PC-3 (cell line): ENCODE measurements at regions not wholly inside any gene's neighbourhood (a gene's known extent, or its start where the extent isn't known, plus 50 kb on each side); places are given as distances from the start of the nearest gene placed in this dataset.

Experiments
- ATAC-seq: fragments of 200-7000 bp; cut with Tn5 transposase; 2 replicates; pipeline ENCODE4 v1.9.1; 2020; ENCODE audit warnings: mild to moderate bottlenecking, moderate library complexity
- BruUV-seq: library from RNA; stranded (reverse); fragments of 400-500 nt; replicated peaks from 2 replicates; lab custom pipeline; 2021; lab: Mats Ljungman, UMichigan
- CTCF ChIA-PET: fragments of 300-600 bp; sonication (Branson Sonifier 250); formaldehyde crosslinking; loops from one replicate; lab custom pipeline; 2022; ENCODE audit warnings: antibody characterized with exemption; lab: Charles Lee
- POLR2A ChIA-PET: fragments of 300-600 bp; sonication (Branson Sonifier 250); formaldehyde crosslinking; loops from one replicate; lab custom pipeline; 2022; ENCODE audit warnings: antibody characterized with exemption; ENCODE audit not compliant: unreplicated experiment; lab: Charles Lee
- DNase-seq: peaks from one replicate; pipeline ENCODE4 v3.0.0-alpha.2; 2015
- H2AFZ ChIP-seq: fragments of 300-600 bp; sonication (generic); 2 replicates; pipeline ENCODE4 v1.6.0; 2016; ENCODE audit warnings: antibody characterized with exemption, low read length
- H3F3A ChIP-seq: fragments of 300-600 bp; sonication (generic); one replicate; pipeline ENCODE4 v1.6.0; 2017; ENCODE audit warnings: antibody characterized with exemption, low read length, control low read depth, mild to moderate bottlenecking; ENCODE audit not compliant: unreplicated experiment
- H3K27ac ChIP-seq: fragments of 300-600 bp; sonication (generic); 2 replicates; pipeline ENCODE4 v1.5.1; 2016; ENCODE audit warnings: mild to moderate bottlenecking, low read length
- H3K27me3 ChIP-seq: fragments of 300-600 bp; sonication (generic); 2 replicates; pipeline ENCODE4 v1.6.1; 2016; ENCODE audit warnings: low read length, mixed read lengths
- H3K36me3 ChIP-seq: fragments of 300-600 bp; sonication (generic); 2 replicates; pipeline ENCODE4 v1.6.1; 2016; ENCODE audit warnings: low read depth, mixed run types, low read length, mixed read lengths
- H3K4me1 ChIP-seq: fragments of 300-600 bp; sonication (generic); 2 replicates; pipeline ENCODE4 v1.5.1; 2016; ENCODE audit warnings: low read length; ENCODE audit not compliant: insufficient read depth
- H3K4me2 ChIP-seq: fragments of 300-600 bp; sonication (generic); 2 replicates; pipeline ENCODE4 v1.6.0; 2016; ENCODE audit warnings: low read length
- H3K4me3 ChIP-seq: fragments of 300-600 bp; sonication (generic); 2 replicates; pipeline ENCODE4 v1.5.1; 2016; ENCODE audit warnings: mild to moderate bottlenecking, low read length, mixed read lengths
- H3K79me2 ChIP-seq: fragments of 300-600 bp; sonication (generic); 2 replicates; pipeline ENCODE4 v1.6.1; 2017; ENCODE audit warnings: low read length, mixed read lengths
- H3K9ac ChIP-seq: fragments of 300-600 bp; sonication (generic); 2 replicates; pipeline ENCODE4 v1.6.0; 2016; ENCODE audit warnings: mild to moderate bottlenecking, low read length
- H3K9me2 ChIP-seq: fragments of 300-600 bp; sonication (generic); replicated peaks from 2 replicates; pipeline ENCODE4 v1.6.1; 2016; ENCODE audit warnings: mixed run types, low read length, mixed read lengths
- H3K9me3 ChIP-seq: fragments of 300-600 bp; sonication (generic); 2 replicates; pipeline ENCODE4 v1.6.1; 2016; ENCODE audit warnings: low read length, mixed read lengths
- H4K20me1 ChIP-seq: fragments of 300-600 bp; sonication (generic); 2 replicates; pipeline ENCODE4 v1.6.1; 2016; ENCODE audit warnings: low read length, mixed read lengths
- EZH2 ChIP-seq: fragments of 300-600 bp; sonication (generic); IDR thresholded peaks from one replicate; pipeline ENCODE4 v1.6.1; 2017; ENCODE audit warnings: antibody characterized with exemption, mild to moderate bottlenecking, low read length; ENCODE audit not compliant: unreplicated experiment
- EZH2phosphoT487 ChIP-seq: fragments of 300-600 bp; sonication (generic); IDR thresholded peaks from 2 replicates; pipeline ENCODE4 v1.6.1; 2018; ENCODE audit warnings: mild to moderate bottlenecking, antibody characterized with exemption, low read length, borderline replicate concordance
- intact Hi-C: fragments of 100-400 bp; cut with micrococcal nuclease; formaldehyde crosslinking; loops from 2 replicates; pipeline ENCODE4 v1.9.0; 2023
- TF ChIP-seq, protein P1 (sequence below): fragments of 300-600 bp; sonication (generic); conservative IDR thresholded peaks from 2 replicates; pipeline ENCODE4 v1.5.1; 2017; ENCODE audit warnings: antibody characterized with exemption, low read depth, mild to moderate bottlenecking, low read length

DNA sequence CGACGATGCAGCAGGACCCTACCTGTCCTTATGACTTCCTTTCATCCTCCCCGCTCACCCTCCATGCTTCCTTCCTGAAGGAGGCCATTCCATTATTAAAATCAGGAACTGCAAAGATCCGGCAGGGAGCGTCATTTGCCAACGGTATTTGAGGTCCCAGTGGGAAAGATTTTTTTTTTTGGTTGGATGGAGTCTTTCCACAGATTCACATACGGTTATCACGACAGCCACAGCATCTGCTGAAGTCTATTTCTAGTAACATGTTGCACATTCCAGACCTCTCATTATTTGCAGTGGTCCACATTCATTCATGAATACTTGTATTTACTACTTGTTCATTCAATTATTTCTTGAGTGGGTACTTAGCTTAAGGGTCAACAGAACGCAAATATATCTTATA is 94.7 kb upstream of the LYZL2 start:
- no TSS peak for BruUV-seq
- no peaks in the 10 kb centered on the region for H3K79me2 ChIP-seq
- TF ChIP-seq EZH2phosphoT487 (no peak), EZH2 (no peak)
- TF ChIP-seq, protein P1, sequence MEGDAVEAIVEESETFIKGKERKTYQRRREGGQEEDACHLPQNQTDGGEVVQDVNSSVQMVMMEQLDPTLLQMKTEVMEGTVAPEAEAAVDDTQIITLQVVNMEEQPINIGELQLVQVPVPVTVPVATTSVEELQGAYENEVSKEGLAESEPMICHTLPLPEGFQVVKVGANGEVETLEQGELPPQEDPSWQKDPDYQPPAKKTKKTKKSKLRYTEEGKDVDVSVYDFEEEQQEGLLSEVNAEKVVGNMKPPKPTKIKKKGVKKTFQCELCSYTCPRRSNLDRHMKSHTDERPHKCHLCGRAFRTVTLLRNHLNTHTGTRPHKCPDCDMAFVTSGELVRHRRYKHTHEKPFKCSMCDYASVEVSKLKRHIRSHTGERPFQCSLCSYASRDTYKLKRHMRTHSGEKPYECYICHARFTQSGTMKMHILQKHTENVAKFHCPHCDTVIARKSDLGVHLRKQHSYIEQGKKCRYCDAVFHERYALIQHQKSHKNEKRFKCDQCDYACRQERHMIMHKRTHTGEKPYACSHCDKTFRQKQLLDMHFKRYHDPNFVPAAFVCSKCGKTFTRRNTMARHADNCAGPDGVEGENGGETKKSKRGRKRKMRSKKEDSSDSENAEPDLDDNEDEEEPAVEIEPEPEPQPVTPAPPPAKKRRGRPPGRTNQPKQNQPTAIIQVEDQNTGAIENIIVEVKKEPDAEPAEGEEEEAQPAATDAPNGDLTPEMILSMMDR: no peak
- no peak overlapping the region for H2AFZ ChIP-seq
- no peak overlapping the region for H3K4me3 ChIP-seq
- DNase-seq: no peak
- no peaks in the 10 kb centered on the region for H3K9me3 ChIP-seq
- ATAC-seq: no peak
- POLR2A ChIA-PET: no interaction called here
- H3K27ac ChIP-seq: no peak overlapping the region
- no peaks in the 10 kb centered on the region for H3K9me2 ChIP-seq
- CTCF ChIA-PET: no interaction called here
- H3K36me3 ChIP-seq: no peaks in the 10 kb centered on the region
- H3K4me2 ChIP-seq: no peak overlapping the region
- H4K20me1 ChIP-seq: no peaks in the 10 kb centered on the region
- H3F3A ChIP-seq: no peaks in the 10 kb centered on the region
- intact Hi-C loops: no loop called here
- no peaks in the 10 kb centered on the region for H3K27me3 ChIP-seq
- H3K4me1 ChIP-seq: no peaks in the 10 kb centered on the region
- no peak overlapping the region for H3K9ac ChIP-seq

DNA sequence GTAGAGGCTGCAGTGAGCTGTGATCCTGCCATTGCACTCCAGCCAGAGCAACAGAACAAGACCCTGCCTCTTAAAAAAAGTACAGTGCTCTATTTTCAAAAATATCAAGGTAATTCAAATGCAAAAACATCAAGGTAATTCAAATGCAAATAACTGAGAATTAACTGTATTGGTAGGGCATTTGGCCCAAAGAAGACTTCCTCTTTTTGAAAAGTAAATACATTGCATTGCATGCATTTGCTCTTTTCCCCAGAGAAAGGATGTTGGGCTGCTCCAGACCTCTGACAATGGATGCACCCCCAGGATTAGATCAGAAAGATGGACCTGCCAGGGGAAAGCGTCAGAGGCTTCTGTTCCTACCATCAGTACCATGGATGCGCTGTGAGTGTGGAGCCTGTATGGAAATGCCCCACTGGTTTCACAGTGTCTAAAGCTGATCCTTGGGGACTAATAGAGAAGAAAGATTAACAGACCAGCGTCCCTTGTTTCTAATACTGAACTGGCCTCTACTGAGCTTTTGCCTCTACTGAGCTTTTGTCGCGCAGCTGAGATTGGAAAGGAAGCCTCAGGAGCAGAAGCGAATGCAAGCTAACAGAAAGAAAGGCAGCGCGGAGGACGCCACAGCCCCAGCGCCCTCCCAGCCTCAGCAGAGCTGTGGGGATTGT is 93.5 kb upstream of the LYZL2 start:
- TF ChIP-seq, protein P1: no peak
- TF ChIP-seq EZH2 (no peak), EZH2phosphoT487 (no peak)
- Histone ChIP-seq H3K4me1 (no peaks in the 10 kb centered on the region), H3K9me2 (no peaks in the 10 kb centered on the region), H3K9ac (no peak overlapping the region), H3K4me3 (no peak overlapping the region), H3F3A (no peaks in the 10 kb centered on the region), H3K27ac (no peak overlapping the region), H3K79me2 (no peaks in the 10 kb centered on the region), H3K27me3 (no peaks in the 10 kb centered on the region), H3K36me3 (no peaks in the 10 kb centered on the region), H3K9me3 (no peaks in the 10 kb centered on the region), H3K4me2 (no peak overlapping the region), H2AFZ (no peak overlapping the region), H4K20me1 (no peaks in the 10 kb centered on the region)
- ChIA-PET POLR2A (no interaction called here), CTCF (no interaction called here)
- intact Hi-C loops: no loop called here
- BruUV-seq: no TSS peak
- no peak for DNase-seq
- ATAC-seq: no peak

DNA sequence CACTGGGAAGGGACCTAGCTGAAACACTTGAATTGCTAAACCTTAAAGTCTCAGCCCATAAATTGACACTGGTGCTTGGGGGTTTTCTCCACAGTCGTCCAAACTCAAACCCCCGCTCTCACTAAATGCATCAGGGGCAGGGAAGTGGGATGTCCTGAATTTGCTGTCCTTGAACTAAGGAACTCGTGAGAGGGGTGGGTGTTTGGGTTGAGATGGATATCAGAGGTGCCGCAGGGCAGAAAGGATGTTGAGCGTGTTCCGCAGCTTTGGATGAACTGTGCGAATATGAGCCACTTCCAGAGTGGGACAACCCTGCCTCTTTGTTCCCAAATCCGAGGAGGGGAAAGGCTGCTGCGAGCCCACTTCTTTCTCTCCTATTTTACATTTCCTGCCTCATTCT is 90.3 kb upstream of the LYZL2 start:
- Histone ChIP-seq H3K9ac (no peak overlapping the region), H4K20me1 (no peaks in the 10 kb centered on the region), H3K27ac (no peak overlapping the region), H3K4me1 (no peaks in the 10 kb centered on the region), H2AFZ (no peak overlapping the region), H3K36me3 (no peaks in the 10 kb centered on the region), H3K27me3 (no peaks in the 10 kb centered on the region), H3K9me3 (no peaks in the 10 kb centered on the region), H3F3A (no peaks in the 10 kb centered on the region), H3K9me2 (no peaks in the 10 kb centered on the region), H3K79me2 (no peaks in the 10 kb centered on the region), H3K4me2 (no peak overlapping the region), H3K4me3 (no peak overlapping the region)
- intact Hi-C loops: no loop called here
- TF ChIP-seq EZH2phosphoT487: no peak
- no peak for TF ChIP-seq EZH2
- TF ChIP-seq, protein P1: no peak
- CTCF ChIA-PET: no interaction called here
- ATAC-seq (no peak), DNase-seq (no peak)
- no TSS peak for BruUV-seq
- POLR2A ChIA-PET: no interaction called here
